ENCODE measurements at regions not wholly inside any gene's neighbourhood (a gene's known extent, or its start where the extent isn't known, plus 50 kb on each side); places are given as distances from the start of the nearest gene placed in this dataset.

DNA sequence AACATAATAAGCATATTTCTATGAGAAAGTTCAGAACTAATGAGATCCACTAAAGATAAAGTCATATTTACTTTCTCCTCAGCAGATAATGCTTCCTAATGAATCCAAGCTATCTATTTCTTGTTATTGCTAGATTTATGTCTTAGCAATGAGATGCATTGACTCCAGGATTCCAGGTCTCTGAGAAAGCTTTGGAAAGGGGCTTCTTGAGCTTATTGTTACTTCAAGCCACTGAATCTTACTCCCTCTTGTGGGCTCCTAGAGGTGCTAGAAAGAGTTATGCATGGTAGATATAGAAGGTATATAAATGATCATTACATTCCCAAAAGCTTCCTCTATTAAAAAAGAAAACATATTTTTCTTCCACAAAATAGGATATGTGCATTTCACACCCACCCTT lies 246.4 kb upstream of the ADAMTS5 start:
- Mint-ChIP-seq H3K36me3 (no peaks in the 10 kb centered on the region), H3K27ac (no peak overlapping the region), H3K27me3 (ENCODE audit: low read depth in 3 of 3) (no peaks in the 10 kb centered on the region), H3K4me3 (no peak overlapping the region), H3K4me1 (no peaks in the 10 kb centered on the region), H3K9me3 (peaks cover 0 to 8% (median 3%) of the 10 kb centered on the region in 7 donors)
- H3K27me3 ChIP-seq (ENCODE audit: control insufficient read depth in 2 of 2, insufficient read depth in 2 of 2, low read length in 2 of 2), result no peaks in the 10 kb centered on the region
- H3K79me2 ChIP-seq (ENCODE audit: insufficient read depth, low read length), result no peaks in the 10 kb centered on the region
- intact Hi-C loops (cut with micrococcal nuclease), result no loop called here
- H3K4me2 ChIP-seq (replicated peaks; ENCODE audit: extremely low read depth, low read length, poor library complexity, severe bottlenecking), result no peak overlapping the region
- H3K9me3 ChIP-seq (replicated peaks in 1 of 2; ENCODE audit: control insufficient read depth in 1 of 2, insufficient read depth in 1 of 2, low read length in 2 of 2), result peaks cover 0 to 4% of the 10 kb centered on the region in 2 donors
- no peaks in the 10 kb centered on the region for H3K4me1 ChIP-seq (ENCODE audit: control insufficient read depth in 1 of 2, insufficient read depth in 2 of 2, low read length in 2 of 2)
- H2AFZ ChIP-seq (ENCODE audit: insufficient read depth, low read depth, low read length, poor library complexity, severe bottlenecking), result no peak overlapping the region
- H3K9ac ChIP-seq (ENCODE audit: insufficient read depth, low read length, poor library complexity, severe bottlenecking), result no peak overlapping the region
- no peak for DNase-seq
- no peak overlapping the region for H3K27ac ChIP-seq (ENCODE audit: low read depth in 1 of 2, low read length in 2 of 2)
- no peak overlapping the region for H3K4me3 ChIP-seq (replicated peaks in 1 of 3; ENCODE audit: low read depth in 2 of 3, low read length in 3 of 3)
- H4K20me1 ChIP-seq (ENCODE audit: insufficient read depth, low read length), result no peaks in the 10 kb centered on the region
- TF ChIP-seq, protein P1, sequence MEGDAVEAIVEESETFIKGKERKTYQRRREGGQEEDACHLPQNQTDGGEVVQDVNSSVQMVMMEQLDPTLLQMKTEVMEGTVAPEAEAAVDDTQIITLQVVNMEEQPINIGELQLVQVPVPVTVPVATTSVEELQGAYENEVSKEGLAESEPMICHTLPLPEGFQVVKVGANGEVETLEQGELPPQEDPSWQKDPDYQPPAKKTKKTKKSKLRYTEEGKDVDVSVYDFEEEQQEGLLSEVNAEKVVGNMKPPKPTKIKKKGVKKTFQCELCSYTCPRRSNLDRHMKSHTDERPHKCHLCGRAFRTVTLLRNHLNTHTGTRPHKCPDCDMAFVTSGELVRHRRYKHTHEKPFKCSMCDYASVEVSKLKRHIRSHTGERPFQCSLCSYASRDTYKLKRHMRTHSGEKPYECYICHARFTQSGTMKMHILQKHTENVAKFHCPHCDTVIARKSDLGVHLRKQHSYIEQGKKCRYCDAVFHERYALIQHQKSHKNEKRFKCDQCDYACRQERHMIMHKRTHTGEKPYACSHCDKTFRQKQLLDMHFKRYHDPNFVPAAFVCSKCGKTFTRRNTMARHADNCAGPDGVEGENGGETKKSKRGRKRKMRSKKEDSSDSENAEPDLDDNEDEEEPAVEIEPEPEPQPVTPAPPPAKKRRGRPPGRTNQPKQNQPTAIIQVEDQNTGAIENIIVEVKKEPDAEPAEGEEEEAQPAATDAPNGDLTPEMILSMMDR (IDR thresholded peaks at IDR 0.05), result no peak
- H3K36me3 ChIP-seq (replicated peaks in 1 of 2; ENCODE audit: control insufficient read depth in 1 of 2, insufficient read depth in 2 of 2, low read length in 2 of 2), result no peaks in the 10 kb centered on the region

- Histone ChIP-seq H2AFZ (ENCODE audit: insufficient read depth, low read depth, low read length, poor library complexity, severe bottlenecking) (no peak overlapping the region), H3K9me3 (replicated peaks in 1 of 2; ENCODE audit: control insufficient read depth in 1 of 2, insufficient read depth in 1 of 2, low read length in 2 of 2) (peaks cover 0 to 8% of the 10 kb centered on the region in 2 donors), H3K27ac (ENCODE audit: low read depth in 1 of 2, low read length in 2 of 2) (no peak overlapping the region), H3K4me1 (ENCODE audit: control insufficient read depth in 1 of 2, insufficient read depth in 2 of 2, low read length in 2 of 2) (no peaks in the 10 kb centered on the region), H3K79me2 (ENCODE audit: insufficient read depth, low read length) (no peaks in the 10 kb centered on the region), H3K4me2 (replicated peaks; ENCODE audit: extremely low read depth, low read length, poor library complexity, severe bottlenecking) (no peak overlapping the region), H3K36me3 (replicated peaks in 1 of 2; ENCODE audit: control insufficient read depth in 1 of 2, insufficient read depth in 2 of 2, low read length in 2 of 2) (no peaks in the 10 kb centered on the region), H3K4me3 (replicated peaks in 1 of 3; ENCODE audit: low read depth in 2 of 3, low read length in 3 of 3) (no peak overlapping the region), H4K20me1 (ENCODE audit: insufficient read depth, low read length) (no peaks in the 10 kb centered on the region), H3K27me3 (ENCODE audit: control insufficient read depth in 2 of 2, insufficient read depth in 2 of 2, low read length in 2 of 2) (no peaks in the 10 kb centered on the region), H3K9ac (ENCODE audit: insufficient read depth, low read length, poor library complexity, severe bottlenecking) (no peak overlapping the region)
- intact Hi-C loops (cut with micrococcal nuclease), result no loop called here
- WGBS (ENCODE audit: insufficient coverage), result no CpG with 5 or more reads among the region's 2 CpGs
- DNase-seq, result no peak
- no peak overlapping the region for H3K4me3 Mint-ChIP-seq
- H3K27me3 Mint-ChIP-seq (ENCODE audit: low read depth in 3 of 3), result no peaks in the 10 kb centered on the region
- no peak overlapping the region for H3K27ac Mint-ChIP-seq
- no peaks in the 10 kb centered on the region for H3K4me1 Mint-ChIP-seq
- H3K9me3 Mint-ChIP-seq, result peaks cover 0 to 6% (median 3%) of the 10 kb centered on the region in 7 donors
- TF ChIP-seq, protein P1 (IDR thresholded peaks at IDR 0.05), result no peak
- H3K36me3 Mint-ChIP-seq, result no peaks in the 10 kb centered on the region
These were observed 245.6 kb upstream of the ADAMTS5 start for GRCh38 chr21:27212441-27212840.
